ENCODE measurements at regions not wholly inside any gene's neighbourhood (a gene's known extent, or its start where the extent isn't known, plus 50 kb on each side); places are given as distances from the start of the nearest gene placed in this dataset.

- Histone ChIP-seq H3K36me3 (ENCODE audit: control insufficient read depth in 1 of 2, insufficient read depth in 2 of 2, low read length in 2 of 2) (no peaks in the 10 kb centered on the region), H3K27me3 (ENCODE audit: insufficient read depth, low read length) (no peaks in the 10 kb centered on the region), H3K9me2 (ENCODE audit: insufficient read depth) (no peaks in the 10 kb centered on the region), H3K4me1 (ENCODE audit: control insufficient read depth in 1 of 2, insufficient read depth in 2 of 2, low read length in 2 of 2) (peaks cover 4 to 10% of the 10 kb centered on the region in 2 experiments; a peak in 2 of 4 replicates), H2AFZ (ENCODE audit: low read depth, low read length, poor library complexity, severe bottlenecking) (no peak overlapping the region), H4K20me1 (ENCODE audit: insufficient read depth) (no peaks in the 10 kb centered on the region), H3K4me2 (ENCODE audit: low read length) (no peak overlapping the region), H3K9me3 (ENCODE audit: control insufficient read depth in 1 of 2, insufficient read depth in 1 of 2, low read depth in 1 of 2, low read length in 2 of 2) (no peaks in the 10 kb centered on the region), H3K4me3 (replicated peaks in 1 of 2; ENCODE audit: low read depth in 1 of 2, low read length in 2 of 2) (no peak overlapping the region), H3K9ac (ENCODE audit: low read length) (no peak overlapping the region), H3K27ac (ENCODE audit: low read depth, low read length) (no peak overlapping the region), H3K79me2 (ENCODE audit: insufficient read depth, low read length) (no peaks in the 10 kb centered on the region)
- CTCF ChIA-PET, result no interaction called here
- DNase-seq (ENCODE audit: low read depth, low spot score) (no peak), ATAC-seq (no peak)
- BruUV-seq (replicated peaks), result no TSS peak
- intact Hi-C loops (cut with micrococcal nuclease), result no loop called here
- no peak for TF ChIP-seq EZH2 (IDR thresholded peaks at IDR 0.05)
- TF ChIP-seq POLR2A (IDR thresholded peaks at IDR 0.05; ENCODE audit: borderline replicate concordance, extremely low read depth, insufficient read depth, insufficient read length), result no peak
- no peak for TF ChIP-seq MAX (IDR thresholded peaks at IDR 0.05)
- TF ChIP-seq YY1 (IDR thresholded peaks at IDR 0.05; ENCODE audit: extremely low read depth, insufficient replicate concordance, low read depth, low read length), result no peak
- TF ChIP-seq TCF7L2 (IDR thresholded peaks at IDR 0.05; ENCODE audit: borderline replicate concordance, extremely low read depth, insufficient read depth, insufficient read length), result no peak
- no peak for TF ChIP-seq REST (IDR thresholded peaks at IDR 0.05; ENCODE audit: low read depth)
- no peak for TF ChIP-seq ATF3 (IDR thresholded peaks at IDR 0.05)
- no peak for TF ChIP-seq SP1 (IDR thresholded peaks at IDR 0.05; ENCODE audit: low read depth)
- no peak for TF ChIP-seq ZFX (IDR thresholded peaks at IDR 0.05)
- RAD21 ChIA-PET (ENCODE audit: low non-redundant PET in 1 of 2, low total read pairs in 2 of 2, uncharacterized antibody in 2 of 2, unreplicated experiment in 2 of 2), result no interaction called here
- POLR2A ChIA-PET, result no interaction called here
These were observed 87.6 kb upstream of the TLE3 start for GRCh38 chr15:70185251-70185711.
